H9 (cell line): ENCODE measurements at regions not wholly inside any gene's neighbourhood (a gene's known extent, or its start where the extent isn't known, plus 50 kb on each side); places are given as distances from the start of the nearest gene placed in this dataset.

Experiments
- DNase-seq: peaks from one replicate; pipeline ENCODE4 v3.0.0-alpha.2; 2017
- H2AFZ ChIP-seq: one replicate; pipeline ENCODE4 v1.6.1; 2013; ENCODE audit warnings: mild to moderate bottlenecking, low read length, control low read depth, moderate library complexity
- H2AK5ac ChIP-seq: 2 replicates; pipeline ENCODE4 v1.6.1; 2013; ENCODE audit warnings: low read length, control low read depth, mixed read lengths; ENCODE audit not compliant: insufficient read length
- H2BK120ac ChIP-seq: one replicate; pipeline ENCODE4 v1.6.1; 2013; ENCODE audit warnings: low read depth, mild to moderate bottlenecking, low read length, control low read depth, inconsistent platforms; ENCODE audit not compliant: poor library complexity, severe bottlenecking
- H2BK12ac ChIP-seq: 2 replicates; pipeline ENCODE4 v1.6.1; 2013; ENCODE audit warnings: low read length, control low read depth, mixed read lengths, low read depth; ENCODE audit not compliant: insufficient read length
- H2BK15ac ChIP-seq: 2 replicates; pipeline ENCODE4 v1.6.1; 2013; ENCODE audit warnings: low read depth, low read length, control low read depth
- H2BK20ac ChIP-seq: one replicate; pipeline ENCODE4 v1.6.1; 2013; ENCODE audit warnings: low read depth, mild to moderate bottlenecking, low read length, control low read depth, inconsistent platforms; ENCODE audit not compliant: poor library complexity, severe bottlenecking
- H2BK5ac ChIP-seq: 2 replicates; pipeline ENCODE4 v1.6.1; 2013; ENCODE audit warnings: low read length, control low read depth, mixed read lengths; ENCODE audit not compliant: insufficient read length
- H3K14ac ChIP-seq: 2 replicates; pipeline ENCODE4 v1.6.1; 2013; ENCODE audit warnings: low read length, control low read depth; ENCODE audit not compliant: insufficient read depth
- H3K18ac ChIP-seq: 2 replicates; pipeline ENCODE4 v1.6.1; 2013; ENCODE audit warnings: low read depth, mild to moderate bottlenecking, mixed read lengths, low read length, control low read depth; ENCODE audit not compliant: insufficient read length
- H3K23ac ChIP-seq: 2 replicates; pipeline ENCODE4 v1.6.1; 2013; ENCODE audit warnings: low read length, control low read depth, mixed read lengths, low read depth; ENCODE audit not compliant: insufficient read length
- H3K23me2 ChIP-seq: 2 replicates; pipeline ENCODE4 v1.6.1; 2013; ENCODE audit warnings: low read depth, mild to moderate bottlenecking, mixed read lengths, low read length, control low read depth; ENCODE audit not compliant: insufficient read length, poor library complexity, severe bottlenecking
- H3K27ac ChIP-seq: 2 replicates; pipeline ENCODE4 v1.5.1; 2013; ENCODE audit warnings: low read length, control low read depth, mixed read lengths, low read depth; ENCODE audit not compliant: insufficient read length
- H3K27me3 ChIP-seq: 2 replicates; pipeline ENCODE4 v1.6.1; 2013; ENCODE audit warnings: low read length, control low read depth, inconsistent platforms; ENCODE audit not compliant: insufficient read depth
- H3K4ac ChIP-seq: 2 replicates; pipeline ENCODE4 v1.6.1; 2013; ENCODE audit warnings: low read depth, mild to moderate bottlenecking, control low read depth, inconsistent platforms, low read length, moderate library complexity
- H3K4me1 ChIP-seq: 2 replicates; pipeline ENCODE4 v1.6.1; 2013; ENCODE audit warnings: low read length, control low read depth, inconsistent platforms; ENCODE audit not compliant: insufficient read depth
- H3K4me2 ChIP-seq: 2 replicates; pipeline ENCODE4 v1.6.1; 2013; ENCODE audit warnings: low read length, control low read depth, mixed read lengths; ENCODE audit not compliant: insufficient read length, insufficient read depth
- H3K56ac ChIP-seq: 2 replicates; pipeline ENCODE4 v1.6.1; 2013; ENCODE audit warnings: low read depth, mild to moderate bottlenecking, mixed read lengths, low read length, control low read depth; ENCODE audit not compliant: insufficient read length
- H3K79me1 ChIP-seq: 2 replicates; pipeline ENCODE4 v1.6.1; 2013; ENCODE audit warnings: low read depth, mild to moderate bottlenecking, moderate library complexity, low read length, control low read depth, inconsistent platforms; ENCODE audit not compliant: insufficient read depth, poor library complexity, severe bottlenecking
- H3K79me2 ChIP-seq: 2 replicates; pipeline ENCODE4 v1.6.1; 2013; ENCODE audit warnings: low read length, control low read depth, inconsistent platforms; ENCODE audit not compliant: insufficient read depth
- H3K9ac ChIP-seq: 2 replicates; pipeline ENCODE4 v1.6.1; 2013; ENCODE audit warnings: low read length, control low read depth, mixed read lengths; ENCODE audit not compliant: insufficient read length; ENCODE audit errors: extremely low read depth
- H3K9me3 ChIP-seq: one replicate; pipeline ENCODE4 v1.6.1; 2013; ENCODE audit warnings: low read depth, low read length, inconsistent platforms; ENCODE audit not compliant: control insufficient read depth
- H3T11ph ChIP-seq: one replicate; pipeline ENCODE4 v1.6.1; 2013; ENCODE audit warnings: mild to moderate bottlenecking, low read length, control low read depth, inconsistent platforms
- H4K20me1 ChIP-seq: one replicate; pipeline ENCODE4 v1.6.1; 2013; ENCODE audit not compliant: control insufficient read depth, insufficient read length, insufficient read depth
- H4K5ac ChIP-seq: 2 replicates; pipeline ENCODE4 v1.6.1; 2013; ENCODE audit warnings: low read depth, mild to moderate bottlenecking, mixed read lengths, low read length, control low read depth; ENCODE audit not compliant: insufficient read length
- H4K8ac ChIP-seq: replicated peaks from 2 replicates; pipeline ENCODE4 v1.6.1; 2013; ENCODE audit warnings: low read length, control low read depth, mixed read lengths, low read depth; ENCODE audit not compliant: insufficient read length
- H4K91ac ChIP-seq: 2 replicates; pipeline ENCODE4 v1.6.1; 2013; ENCODE audit warnings: low read depth, mild to moderate bottlenecking, moderate library complexity, mixed read lengths, low read length, control low read depth; ENCODE audit not compliant: insufficient read length
- H3K27ac Mint-ChIP-seq, 3 experiments: 2 replicates in 2 of 3; 3 replicates in 1 of 3; pipeline ENCODE4 v1.8.0; 2020 to 2021; ENCODE audit warnings: mixed read lengths in 3 of 3, mild to moderate bottlenecking in 1 of 3, moderate library complexity in 1 of 3
- H3K27me3 Mint-ChIP-seq: 2 replicates; pipeline ENCODE4 v1.8.0; 2021; ENCODE audit warnings: low read depth, mild to moderate bottlenecking, moderate library complexity, mixed read lengths
- H3K36me3 Mint-ChIP-seq, 3 experiments: 2 replicates in 2 of 3; 3 replicates in 1 of 3; pipeline ENCODE4 v1.8.0; 2020 to 2021; ENCODE audit warnings: low read depth in 3 of 3, mixed read lengths in 3 of 3; ENCODE audit not compliant: insufficient read depth in 1 of 3
- H3K4me1 Mint-ChIP-seq, 2 experiments: 2 replicates each; pipeline ENCODE4 v1.8.0; 2020; ENCODE audit warnings: mixed read lengths in 2 of 2
- H3K4me3 Mint-ChIP-seq, 2 experiments: 2 replicates in 1 of 2; 3 replicates in 1 of 2; pipeline ENCODE4 v1.8.0; 2020 to 2021; ENCODE audit warnings: mild to moderate bottlenecking in 2 of 2, mixed read lengths in 2 of 2, moderate library complexity in 1 of 2
- H3K9me3 Mint-ChIP-seq, 2 experiments: 2 replicates in 1 of 2; 3 replicates in 1 of 2; pipeline ENCODE4 v1.8.0; 2020; ENCODE audit warnings: mild to moderate bottlenecking in 2 of 2, mixed read lengths in 2 of 2, moderate library complexity in 1 of 2
- CTCF ChIP-seq: fragments of 200-600 bp; sonication (generic); conservative IDR thresholded peaks from 3 replicates; pipeline ENCODE4 v1.8.0; 2021; ENCODE audit warnings: antibody characterized with exemption, mild to moderate bottlenecking
- WGBS: extraction: QIAGEN DNeasy Blood & Tissue Kit; methylation state at CpG from one replicate; pipeline ENCODE4 v1.1.7; 2013; ENCODE audit warnings: missing lambda C conversion rate, low lambda C conversion rate, mixed read lengths; ENCODE audit not compliant: insufficient read length; ENCODE audit errors: extremely low coverage; 5-methylcytosine and 5-hydroxymethylcytosine counted together

- H2BK15ac ChIP-seq, result no peak overlapping the region
- H3K27ac ChIP-seq, result no peak overlapping the region
- H3T11ph ChIP-seq, result no peak overlapping the region
- H3K4me3 Mint-ChIP-seq, result no peak overlapping the region
- H3K27me3 ChIP-seq, result no peaks in the 10 kb centered on the region
- no peak overlapping the region for H3K14ac ChIP-seq
- H2AFZ ChIP-seq, result no peak overlapping the region
- no peaks in the 10 kb centered on the region for H3K4me1 ChIP-seq
- H3K4me2 ChIP-seq, result no peak overlapping the region
- no peak for TF ChIP-seq CTCF
- H2BK5ac ChIP-seq, result no peak overlapping the region
- no peaks in the 10 kb centered on the region for H3K79me1 ChIP-seq
- no peak overlapping the region for H3K27ac Mint-ChIP-seq
- no peak for DNase-seq
- no peak overlapping the region for H2BK12ac ChIP-seq
- peaks cover 0 to 2% (median 0%) of the 10 kb centered on the region in 3 experiments; a peak in 3 of 7 replicates for H3K36me3 Mint-ChIP-seq
- H3K79me2 ChIP-seq, result no peaks in the 10 kb centered on the region
- H4K8ac ChIP-seq, result no peak overlapping the region
- H4K91ac ChIP-seq, result no peak overlapping the region
- no peak overlapping the region for H3K9ac ChIP-seq
- H3K4me1 Mint-ChIP-seq, result no peaks in the 10 kb centered on the region
- H3K23me2 ChIP-seq, result no peaks in the 10 kb centered on the region
- H2AK5ac ChIP-seq, result no peak overlapping the region
- no peak overlapping the region for H4K5ac ChIP-seq
- no peaks in the 10 kb centered on the region for H3K27me3 Mint-ChIP-seq
- H3K9me3 ChIP-seq, result no peaks in the 10 kb centered on the region
- peaks cover 2 to 4% of the 10 kb centered on the region in 2 experiments; a peak in 3 of 5 replicates for H3K9me3 Mint-ChIP-seq
- H3K56ac ChIP-seq, result no peak overlapping the region
- no peak overlapping the region for H2BK120ac ChIP-seq
- H3K23ac ChIP-seq, result no peak overlapping the region
- H3K18ac ChIP-seq, result no peak overlapping the region
- WGBS, result no CpG with 5 or more reads among the region's 2 CpGs
- no peak overlapping the region for H3K4ac ChIP-seq
- H2BK20ac ChIP-seq, result no peak overlapping the region
- no peaks in the 10 kb centered on the region for H4K20me1 ChIP-seq
Measured at GRCh38 chr5:119852140-119852539, 222.8 kb downstream of the FAM170A start.
